Tibial artery (tissue), 4 donors: ENCODE measurements at regions not wholly inside any gene's neighbourhood (a gene's known extent, or its start where the extent isn't known, plus 50 kb on each side); places are given as distances from the start of the nearest gene placed in this dataset.

Experiments
- DNase-seq, 2 donors: peaks; one replicate each; pipeline ENCODE4 v3.0.0-alpha.2; 2019
- H3K27ac ChIP-seq, 2 donors: fragments of 200-600 bp; sonication (generic) in 1 of 2; 1 replicate in 1 of 2; 2 replicates in 1 of 2; pipeline ENCODE4 v1.5.1; 2018 to 2019; ENCODE audit warnings: mild to moderate bottlenecking in 1 of 2
- H3K27me3 ChIP-seq, 2 donors: fragments of 200-600 bp; sonication (generic) in 1 of 2; one replicate each; pipeline versions ENCODE4 v1.5.1 to v1.6.0; 2016 to 2019
- H3K36me3 ChIP-seq, 3 donors: fragments of 200-600 bp; sonication (generic) in 2 of 3; one replicate each; pipeline ENCODE4 v1.5.1; 2016 to 2019; ENCODE audit warnings: mild to moderate bottlenecking in 2 of 3
- H3K4me1 ChIP-seq, 4 donors: fragments of 200-600 bp; sonication (generic) in 2 of 4; 1 replicate in 3 of 4; 2 replicates in 1 of 4; pipeline ENCODE4 v1.5.1; 2016 to 2019
- H3K4me3 ChIP-seq, 2 donors: fragments of 200-600 bp; sonication (generic) in 1 of 2; 1 replicate in 1 of 2; 2 replicates in 1 of 2; pipeline ENCODE4 v1.5.1; 2018 to 2019; ENCODE audit warnings: mild to moderate bottlenecking in 2 of 2
- H3K9me3 ChIP-seq, 3 donors: fragments of 200-600 bp; sonication (generic) in 1 of 3; one replicate each; pipeline ENCODE4 v1.5.1; 2016 to 2019
- CTCF ChIP-seq, 2 experiments: fragments of 200-600 bp in 1 of 2; fragments of 450-650 bp in 1 of 2; IDR thresholded peaks; one replicate each; pipeline ENCODE4 v1.5.1; 2017 to 2019; ENCODE audit warnings: antibody characterized with exemption in 2 of 2, mild to moderate bottlenecking in 1 of 2, moderate library complexity in 1 of 2
- intact Hi-C: fragments of 100-400 bp; cut with DNase I; formaldehyde crosslinking; loops from one replicate; pipeline ENCODE4 v1.15.0; 2023; ENCODE audit warnings: low total_unique reads

GRCh38 chr5:96091874-96092273 is 130.2 kb upstream of the ELL2 start:
- DNase-seq, result no peak
- intact Hi-C loops, result no loop called here
- H3K27me3 ChIP-seq, result no peaks in the 10 kb centered on the region
- no peaks in the 10 kb centered on the region for H3K36me3 ChIP-seq
- H3K4me1 ChIP-seq, result peaks cover 0 to 31% (median 10%) of the 10 kb centered on the region in 4 donors
- H3K27ac ChIP-seq, result no peak overlapping the region
- no peak overlapping the region for H3K4me3 ChIP-seq
- no peaks in the 10 kb centered on the region for H3K9me3 ChIP-seq
- no peak for TF ChIP-seq CTCF (IDR thresholded peaks at IDR 0.05)

- no peak for TF ChIP-seq CTCF (IDR thresholded peaks at IDR 0.05)
- no peak overlapping the region for H3K4me3 ChIP-seq
- no peak for DNase-seq
- peaks cover 0 to 30% (median 10%) of the 10 kb centered on the region in 4 donors for H3K4me1 ChIP-seq
- intact Hi-C loops, result no loop called here
- H3K36me3 ChIP-seq, result no peaks in the 10 kb centered on the region
- H3K27ac ChIP-seq, result no peak overlapping the region
- H3K9me3 ChIP-seq, result no peaks in the 10 kb centered on the region
- H3K27me3 ChIP-seq, result no peaks in the 10 kb centered on the region
Observed at GRCh38 chr5:96090215-96090614, 128.6 kb upstream of the ELL2 start.

- Histone ChIP-seq H3K27ac (no peak overlapping the region), H3K4me1 (peaks cover 0 to 17% (median under 1%) of the 10 kb centered on the region in 4 donors), H3K27me3 (no peaks in the 10 kb centered on the region), H3K9me3 (no peaks in the 10 kb centered on the region), H3K4me3 (no peak overlapping the region), H3K36me3 (no peaks in the 10 kb centered on the region)
- no peak for TF ChIP-seq CTCF (IDR thresholded peaks at IDR 0.05)
- DNase-seq, result no peak
- intact Hi-C loops, result no loop called here
Observed at GRCh38 chr5:96088706-96089498, 127.3 kb upstream of the ELL2 start.

- no peak for TF ChIP-seq CTCF (IDR thresholded peaks at IDR 0.05)
- peaks cover 0 to 10% (median 0%) of the 10 kb centered on the region in 4 donors for H3K4me1 ChIP-seq
- no peaks in the 10 kb centered on the region for H3K27me3 ChIP-seq
- no peak for DNase-seq
- H3K4me3 ChIP-seq, result no peak overlapping the region
- no peak overlapping the region for H3K27ac ChIP-seq
- no peaks in the 10 kb centered on the region for H3K36me3 ChIP-seq
- intact Hi-C loops, result no loop called here
- H3K9me3 ChIP-seq, result no peaks in the 10 kb centered on the region
Observed at GRCh38 chr5:96087939-96088338, 126.3 kb upstream of the ELL2 start.

GRCh38 chr5:96084874-96085506 is 123.3 kb upstream of the ELL2 start:
- Histone ChIP-seq H3K4me1 (peaks cover 0 to 2% (median 0%) of the 10 kb centered on the region in 4 donors), H3K4me3 (no peak overlapping the region), H3K27ac (no peak overlapping the region), H3K9me3 (no peaks in the 10 kb centered on the region), H3K36me3 (no peaks in the 10 kb centered on the region), H3K27me3 (no peaks in the 10 kb centered on the region)
- intact Hi-C loops, result no loop called here
- no peak for DNase-seq
- no peak for TF ChIP-seq CTCF (IDR thresholded peaks at IDR 0.05)
